ENCODE measurements at regions not wholly inside any gene's neighbourhood (a gene's known extent, or its start where the extent isn't known, plus 50 kb on each side); places are given as distances from the start of the nearest gene placed in this dataset.
"Not testable (repeated sequence)": the region's sequence is repeated elsewhere in the genome, so short reads cannot be mapped to it uniquely, and the experiment has no call there.

DNA sequence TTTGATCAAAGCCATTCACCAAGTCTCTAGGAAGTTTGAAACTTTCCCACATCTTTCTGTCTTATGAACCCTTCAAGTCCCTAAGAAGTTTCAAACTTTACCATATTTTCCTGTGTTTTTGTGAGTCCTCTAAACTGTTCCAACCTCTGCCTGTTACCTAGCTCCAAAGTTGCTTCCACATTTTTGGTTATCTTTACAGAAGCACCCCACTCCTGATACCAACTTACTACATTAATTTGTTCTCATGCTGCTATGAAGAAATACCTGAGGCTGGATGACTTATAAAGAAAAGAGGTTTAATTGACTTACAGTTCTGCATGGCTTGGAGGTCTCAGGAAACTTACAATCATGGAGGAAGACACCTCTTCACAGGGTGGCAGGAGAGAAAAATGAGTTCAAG is 961.6 kb downstream of the LTN1 start:
- TF ChIP-seq EZH2 (IDR thresholded peaks at IDR 0.05; ENCODE audit: insufficient read depth, poor library complexity, severe bottlenecking); EZH2phosphoT487 (IDR thresholded peaks at IDR 0.05; ENCODE audit: insufficient read depth, low read depth): not testable (repeated sequence)

Data from GM23248 (cell line).